Loucy (cell line): ENCODE measurements at regions not wholly inside any gene's neighbourhood (a gene's known extent, or its start where the extent isn't known, plus 50 kb on each side); places are given as distances from the start of the nearest gene placed in this dataset.
A peak's percentile ranks its signal among the peaks of the same experiment; 100 is the strongest.

Experiments
- H2AFZ ChIP-seq: fragments of 200-600 bp; sonication (generic); 2 replicates; pipeline ENCODE4 v1.6.0; 2016; ENCODE audit warnings: antibody characterized with exemption, mild to moderate bottlenecking, low read length, moderate library complexity
- H3F3A ChIP-seq: fragments of 200-600 bp; 2 replicates; pipeline ENCODE4 v1.6.0; 2016; ENCODE audit warnings: antibody characterized with exemption, low read depth, mild to moderate bottlenecking
- H3K27me3 ChIP-seq: fragments of 200-600 bp; sonication (generic); 2 replicates; pipeline ENCODE4 v1.6.1; 2014; ENCODE audit warnings: low read length, mild to moderate bottlenecking; ENCODE audit not compliant: insufficient read depth, poor library complexity, severe bottlenecking
- H3K36me3 ChIP-seq: fragments of 200-600 bp; sonication (generic); 2 replicates; pipeline ENCODE4 v1.6.1; 2016; ENCODE audit warnings: low read length; ENCODE audit not compliant: insufficient read depth
- H3K4me1 ChIP-seq: fragments of 200-600 bp; sonication (generic); 2 replicates; pipeline ENCODE4 v1.5.1; 2014; ENCODE audit warnings: low read length, mild to moderate bottlenecking; ENCODE audit not compliant: insufficient read depth, poor library complexity, severe bottlenecking
- H3K4me2 ChIP-seq: fragments of 200-600 bp; sonication (generic); 2 replicates; pipeline ENCODE4 v1.6.0; 2014; ENCODE audit warnings: antibody characterized with exemption, low read length, low read depth, mild to moderate bottlenecking; ENCODE audit not compliant: poor library complexity, severe bottlenecking
- H3K4me3 ChIP-seq: fragments of 200-600 bp; sonication (generic); 2 replicates; pipeline ENCODE4 v1.5.1; 2014; ENCODE audit warnings: low read length, mild to moderate bottlenecking, mixed read lengths; ENCODE audit not compliant: poor library complexity, severe bottlenecking
- H3K79me2 ChIP-seq: fragments of 200-600 bp; sonication (generic); 2 replicates; pipeline ENCODE4 v1.6.1; 2014; ENCODE audit warnings: low read length; ENCODE audit not compliant: insufficient read depth
- H3K9ac ChIP-seq: fragments of 200-600 bp; sonication (generic); 2 replicates; pipeline ENCODE4 v1.6.0; 2014; ENCODE audit warnings: mild to moderate bottlenecking, low read depth, low read length, moderate library complexity; ENCODE audit not compliant: poor library complexity, severe bottlenecking
- H3K9me2 ChIP-seq: fragments of 200-600 bp; sonication (generic); replicated peaks from 2 replicates; pipeline ENCODE4 v1.6.1; 2016; ENCODE audit warnings: low read depth, low read length, mixed read lengths
- H3K9me3 ChIP-seq: fragments of 200-600 bp; sonication (generic); 2 replicates; pipeline ENCODE4 v1.6.1; 2014; ENCODE audit warnings: mild to moderate bottlenecking, antibody characterized with exemption, low read length, low read depth; ENCODE audit not compliant: insufficient read depth
- H4K20me1 ChIP-seq: fragments of 200-600 bp; sonication (generic); 2 replicates; pipeline ENCODE4 v1.6.0; 2014; ENCODE audit warnings: antibody characterized with exemption, low read length, mild to moderate bottlenecking; ENCODE audit not compliant: insufficient read depth, poor library complexity, severe bottlenecking
- EZH2phosphoT487 ChIP-seq: fragments of 200-600 bp; IDR thresholded peaks from 2 replicates; pipeline ENCODE4 v1.6.1; 2018; ENCODE audit warnings: antibody characterized with exemption, mild to moderate bottlenecking, moderate library complexity, borderline replicate concordance
- TF ChIP-seq, protein P1 (sequence below): fragments of 200-600 bp; sonication (generic); conservative IDR thresholded peaks from 2 replicates; pipeline ENCODE4 v1.5.1; 2014; ENCODE audit warnings: mild to moderate bottlenecking, antibody characterized with exemption, low read length

DNA sequence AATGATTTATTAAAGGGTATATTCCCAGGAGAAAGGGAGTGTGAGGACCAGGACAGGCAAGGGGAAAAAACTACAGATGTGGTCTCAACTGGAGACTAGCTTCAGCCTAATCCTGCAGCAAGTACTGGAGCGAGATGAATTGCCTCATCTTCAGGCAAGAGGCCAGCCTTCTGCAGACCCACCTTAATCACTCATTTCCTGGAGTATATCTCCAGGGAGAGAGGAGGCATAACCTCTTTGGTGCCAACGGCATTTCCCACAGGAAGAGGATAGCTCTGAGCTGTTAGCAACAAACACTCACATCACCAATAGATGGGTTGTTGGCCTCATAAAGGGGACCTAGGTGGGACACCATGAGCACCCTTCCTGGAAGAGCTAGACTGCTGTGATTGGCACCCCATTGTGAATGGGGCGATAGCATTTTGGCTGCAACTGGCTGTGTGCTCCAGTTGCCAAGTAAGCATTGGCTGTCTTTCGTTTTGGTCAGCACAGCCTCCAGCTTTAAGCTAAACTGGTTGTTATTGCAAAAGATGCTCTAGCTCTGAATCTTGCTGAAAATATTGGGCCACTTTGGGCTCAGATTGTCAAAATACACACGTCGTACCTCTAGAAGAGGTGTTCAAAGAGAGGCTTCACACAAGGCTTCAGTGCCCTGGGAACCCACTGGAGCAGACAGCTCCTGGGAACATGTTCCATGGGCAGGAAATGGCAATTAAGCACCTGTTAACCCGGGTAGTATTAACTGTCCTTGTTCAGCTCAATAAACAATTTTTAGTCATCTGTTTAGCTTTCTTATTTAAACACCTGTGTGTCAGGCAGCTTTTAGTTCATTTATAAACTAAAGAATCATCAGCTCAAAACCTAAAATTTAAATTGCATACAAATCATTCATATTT, 314.8 kb upstream of the C1orf87 start:
- Histone ChIP-seq H3K9me2 (no peaks in the 10 kb centered on the region), H2AFZ (0 out of 2 replicates have a peak overlapping the region, but pooled peaks have one; percentile 17), H3K79me2 (no peaks in the 10 kb centered on the region), H3K4me1 (peaks cover 19% of the 10 kb centered on the region), H3K9me3 (no peaks in the 10 kb centered on the region), H3F3A (no peaks in the 10 kb centered on the region), H4K20me1 (no peaks in the 10 kb centered on the region), H3K4me3 (no peak overlapping the region), H3K36me3 (no peaks in the 10 kb centered on the region), H3K9ac (no peak overlapping the region), H3K4me2 (no peak overlapping the region), H3K27me3 (no peaks in the 10 kb centered on the region)
- no peak for TF ChIP-seq EZH2phosphoT487
- TF ChIP-seq, protein P1, sequence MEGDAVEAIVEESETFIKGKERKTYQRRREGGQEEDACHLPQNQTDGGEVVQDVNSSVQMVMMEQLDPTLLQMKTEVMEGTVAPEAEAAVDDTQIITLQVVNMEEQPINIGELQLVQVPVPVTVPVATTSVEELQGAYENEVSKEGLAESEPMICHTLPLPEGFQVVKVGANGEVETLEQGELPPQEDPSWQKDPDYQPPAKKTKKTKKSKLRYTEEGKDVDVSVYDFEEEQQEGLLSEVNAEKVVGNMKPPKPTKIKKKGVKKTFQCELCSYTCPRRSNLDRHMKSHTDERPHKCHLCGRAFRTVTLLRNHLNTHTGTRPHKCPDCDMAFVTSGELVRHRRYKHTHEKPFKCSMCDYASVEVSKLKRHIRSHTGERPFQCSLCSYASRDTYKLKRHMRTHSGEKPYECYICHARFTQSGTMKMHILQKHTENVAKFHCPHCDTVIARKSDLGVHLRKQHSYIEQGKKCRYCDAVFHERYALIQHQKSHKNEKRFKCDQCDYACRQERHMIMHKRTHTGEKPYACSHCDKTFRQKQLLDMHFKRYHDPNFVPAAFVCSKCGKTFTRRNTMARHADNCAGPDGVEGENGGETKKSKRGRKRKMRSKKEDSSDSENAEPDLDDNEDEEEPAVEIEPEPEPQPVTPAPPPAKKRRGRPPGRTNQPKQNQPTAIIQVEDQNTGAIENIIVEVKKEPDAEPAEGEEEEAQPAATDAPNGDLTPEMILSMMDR, result no peak

DNA sequence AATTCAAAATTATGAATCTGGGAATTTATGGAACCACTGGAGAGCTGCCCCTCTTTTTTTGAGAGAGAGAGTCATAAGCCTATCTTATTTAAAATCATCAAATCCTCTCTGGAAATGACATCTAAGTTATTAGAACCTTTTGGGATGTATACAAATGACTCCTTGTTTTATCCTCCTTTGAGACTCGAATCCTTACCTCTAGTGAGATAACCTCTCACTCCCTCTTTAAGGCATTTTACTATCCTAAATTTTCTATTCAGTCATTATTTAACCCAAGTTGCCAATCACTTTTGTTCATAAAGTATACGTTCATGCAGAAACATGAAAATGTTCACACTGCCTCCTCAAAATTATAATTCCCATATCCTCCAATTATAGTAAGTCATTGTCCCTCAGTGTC, 313.6 kb upstream of the C1orf87 start:
- Histone ChIP-seq H3F3A (no peaks in the 10 kb centered on the region), H4K20me1 (no peaks in the 10 kb centered on the region), H3K4me1 (peaks cover 18% of the 10 kb centered on the region), H2AFZ (no peak overlapping the region), H3K36me3 (no peaks in the 10 kb centered on the region), H3K27me3 (no peaks in the 10 kb centered on the region), H3K9me2 (no peaks in the 10 kb centered on the region), H3K9ac (no peak overlapping the region), H3K9me3 (no peaks in the 10 kb centered on the region), H3K4me2 (no peak overlapping the region), H3K79me2 (no peaks in the 10 kb centered on the region), H3K4me3 (no peak overlapping the region)
- TF ChIP-seq, protein P1, result no peak
- no peak for TF ChIP-seq EZH2phosphoT487

- H3K27me3 ChIP-seq, result no peaks in the 10 kb centered on the region
- TF ChIP-seq, protein P1, result no peak
- no peak for TF ChIP-seq EZH2phosphoT487
- H3K4me1 ChIP-seq, result peaks cover 13% of the 10 kb centered on the region
These were observed 312.7 kb upstream of the C1orf87 start for GRCh38 chr1:60386249-60386648.

More at GRCh38 chr1:60386249-60386648, 312.7 kb upstream of the C1orf87 start:
- Histone ChIP-seq H4K20me1 (no peaks in the 10 kb centered on the region), H3K36me3 (no peaks in the 10 kb centered on the region), H3K9me2 (no peaks in the 10 kb centered on the region), H3K4me2 (no peak overlapping the region), H2AFZ (no peak overlapping the region), H3F3A (no peaks in the 10 kb centered on the region), H3K79me2 (no peaks in the 10 kb centered on the region), H3K9me3 (no peaks in the 10 kb centered on the region), H3K4me3 (no peak overlapping the region), H3K9ac (no peak overlapping the region)
